ENCODE measurements at regions not wholly inside any gene's neighbourhood (a gene's known extent, or its start where the extent isn't known, plus 50 kb on each side); places are given as distances from the start of the nearest gene placed in this dataset.

DNA sequence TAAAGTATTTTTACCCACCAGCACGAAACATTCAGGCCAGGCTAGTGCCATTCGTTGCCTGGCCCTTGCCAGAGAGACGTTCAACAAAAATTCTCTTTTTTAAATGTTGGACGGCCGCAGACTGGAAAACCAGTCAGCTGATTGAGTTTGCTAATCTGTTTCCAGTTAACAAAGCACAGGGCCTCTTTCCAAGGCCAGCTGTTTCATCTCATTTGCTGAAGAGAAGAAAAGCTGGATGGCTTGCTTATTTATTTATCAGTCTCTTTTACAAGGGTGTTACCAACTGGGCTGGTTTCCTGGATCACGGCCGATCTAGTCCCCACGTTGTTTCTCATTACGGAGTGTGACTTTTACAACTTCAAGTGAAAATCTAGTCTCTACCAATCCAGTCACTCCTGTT, 418.7 kb upstream of the DYNLRB2 start:
- no peak overlapping the region for H3K4me3 Mint-ChIP-seq (ENCODE audit: unreplicated experiment)
- no peak overlapping the region for H3K27ac Mint-ChIP-seq (ENCODE audit: unreplicated experiment)
- TF ChIP-seq, protein P1, sequence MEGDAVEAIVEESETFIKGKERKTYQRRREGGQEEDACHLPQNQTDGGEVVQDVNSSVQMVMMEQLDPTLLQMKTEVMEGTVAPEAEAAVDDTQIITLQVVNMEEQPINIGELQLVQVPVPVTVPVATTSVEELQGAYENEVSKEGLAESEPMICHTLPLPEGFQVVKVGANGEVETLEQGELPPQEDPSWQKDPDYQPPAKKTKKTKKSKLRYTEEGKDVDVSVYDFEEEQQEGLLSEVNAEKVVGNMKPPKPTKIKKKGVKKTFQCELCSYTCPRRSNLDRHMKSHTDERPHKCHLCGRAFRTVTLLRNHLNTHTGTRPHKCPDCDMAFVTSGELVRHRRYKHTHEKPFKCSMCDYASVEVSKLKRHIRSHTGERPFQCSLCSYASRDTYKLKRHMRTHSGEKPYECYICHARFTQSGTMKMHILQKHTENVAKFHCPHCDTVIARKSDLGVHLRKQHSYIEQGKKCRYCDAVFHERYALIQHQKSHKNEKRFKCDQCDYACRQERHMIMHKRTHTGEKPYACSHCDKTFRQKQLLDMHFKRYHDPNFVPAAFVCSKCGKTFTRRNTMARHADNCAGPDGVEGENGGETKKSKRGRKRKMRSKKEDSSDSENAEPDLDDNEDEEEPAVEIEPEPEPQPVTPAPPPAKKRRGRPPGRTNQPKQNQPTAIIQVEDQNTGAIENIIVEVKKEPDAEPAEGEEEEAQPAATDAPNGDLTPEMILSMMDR (IDR thresholded peaks at IDR 0.05) = no peak
- H3K9me3 Mint-ChIP-seq (ENCODE audit: unreplicated experiment) = no peaks in the 10 kb centered on the region
- H3K27me3 Mint-ChIP-seq (ENCODE audit: unreplicated experiment) = peaks cover 4% of the 10 kb centered on the region
- DNase-seq (ENCODE audit: extremely low spot score, unreplicated experiment) = no peak
- no peaks in the 10 kb centered on the region for H3K36me3 Mint-ChIP-seq (ENCODE audit: unreplicated experiment)
- H3K4me1 Mint-ChIP-seq (ENCODE audit: unreplicated experiment) = peaks cover 11% of the 10 kb centered on the region

DNA sequence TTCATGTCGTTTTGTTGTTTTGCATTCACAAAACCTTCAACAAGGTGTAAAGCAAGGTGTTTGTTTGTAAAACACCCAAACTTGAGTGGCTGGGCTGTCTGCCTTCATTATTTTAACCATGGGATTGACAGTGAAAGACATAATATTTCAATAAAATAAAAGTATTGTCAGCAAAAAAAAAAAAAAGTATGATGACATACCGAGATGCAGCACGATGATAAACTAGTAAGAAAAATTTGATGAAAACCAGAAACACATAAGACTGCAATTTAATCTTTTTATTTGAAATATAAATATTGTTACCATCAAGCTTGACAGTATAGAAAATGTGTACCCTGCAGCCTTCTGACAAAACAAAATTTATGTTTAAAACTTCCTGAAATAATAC, 419.3 kb upstream of the DYNLRB2 start:
- Mint-ChIP-seq H3K36me3 (ENCODE audit: unreplicated experiment) (no peaks in the 10 kb centered on the region), H3K27me3 (ENCODE audit: unreplicated experiment) (peaks cover 4% of the 10 kb centered on the region)

DNA sequence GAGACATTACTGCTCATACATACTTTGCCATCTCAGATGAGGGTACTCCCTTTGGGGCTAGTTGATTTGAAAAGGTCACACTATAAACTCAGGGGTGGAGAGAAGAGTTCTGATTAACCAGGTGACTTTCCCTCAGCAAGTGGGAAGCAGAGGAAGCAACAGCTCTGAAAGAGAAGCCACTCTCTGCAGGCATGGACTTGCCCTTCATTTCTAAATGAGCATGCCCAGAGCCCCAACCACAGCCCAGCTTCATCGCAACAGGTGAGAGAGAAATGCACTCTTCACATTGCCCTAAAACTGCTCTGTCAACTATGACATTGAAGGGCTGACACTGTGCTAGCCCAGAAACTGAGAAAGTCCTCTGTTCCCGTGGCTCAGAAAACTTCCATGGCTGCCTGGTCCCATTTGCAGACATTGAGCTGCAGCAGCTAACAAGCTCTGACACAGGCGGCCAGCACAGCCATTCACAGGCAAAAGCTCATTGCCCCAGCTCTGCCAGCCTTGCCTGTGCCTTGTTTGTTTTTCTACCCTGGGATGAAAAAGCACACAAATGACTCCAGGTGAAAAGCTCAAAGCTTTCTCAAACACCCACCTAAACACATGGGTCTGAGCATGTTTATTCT, 419.8 kb upstream of the DYNLRB2 start:
- Mint-ChIP-seq H3K27me3 (ENCODE audit: unreplicated experiment) (peaks cover 4% of the 10 kb centered on the region), H3K4me1 (ENCODE audit: unreplicated experiment) (peaks cover 11% of the 10 kb centered on the region), H3K36me3 (ENCODE audit: unreplicated experiment) (no peaks in the 10 kb centered on the region), H3K4me3 (ENCODE audit: unreplicated experiment) (no peak overlapping the region), H3K9me3 (ENCODE audit: unreplicated experiment) (no peaks in the 10 kb centered on the region), H3K27ac (ENCODE audit: unreplicated experiment) (no peak overlapping the region)
- TF ChIP-seq, protein P1 (IDR thresholded peaks at IDR 0.05) = no peak
- no peak for DNase-seq (ENCODE audit: extremely low spot score, unreplicated experiment)

More for the DNA sequence above, 419.3 kb upstream of the DYNLRB2 start:
- TF ChIP-seq, protein P1 (IDR thresholded peaks at IDR 0.05) = no peak
- no peaks in the 10 kb centered on the region for H3K9me3 Mint-ChIP-seq (ENCODE audit: unreplicated experiment)
- no peak for DNase-seq (ENCODE audit: extremely low spot score, unreplicated experiment)
- H3K27ac Mint-ChIP-seq (ENCODE audit: unreplicated experiment) = no peak overlapping the region
- H3K4me1 Mint-ChIP-seq (ENCODE audit: unreplicated experiment) = peaks cover 11% of the 10 kb centered on the region
- H3K4me3 Mint-ChIP-seq (ENCODE audit: unreplicated experiment) = no peak overlapping the region

DNA sequence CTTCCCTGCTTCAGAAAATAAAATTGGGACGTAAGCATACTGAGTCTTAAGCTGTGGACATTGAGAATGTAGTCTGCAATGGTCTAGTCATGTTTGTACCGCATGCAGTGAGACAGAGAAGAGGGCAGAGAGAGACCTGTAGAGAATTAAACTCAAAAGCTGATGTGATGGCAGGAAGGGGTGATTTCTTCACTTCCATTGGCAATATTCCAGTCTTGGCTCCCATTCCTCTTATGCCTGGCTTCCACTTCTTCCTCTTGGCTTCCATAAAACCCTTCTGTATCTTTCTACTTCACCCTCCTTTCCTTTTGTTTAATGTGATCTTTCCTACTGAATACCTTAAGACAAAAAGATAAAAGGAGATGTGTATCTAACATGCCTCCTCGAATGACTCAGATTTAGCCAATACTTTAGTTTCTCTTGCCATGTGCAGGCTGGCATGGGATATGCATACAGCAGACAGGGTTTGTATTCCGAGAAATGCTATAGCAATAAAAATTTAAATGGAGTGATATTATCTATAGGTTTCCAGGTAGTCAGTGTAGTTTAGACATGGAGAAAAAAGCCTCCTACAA, 423.1 kb upstream of the DYNLRB2 start:
- Mint-ChIP-seq H3K9me3 (ENCODE audit: unreplicated experiment) (no peaks in the 10 kb centered on the region), H3K4me3 (ENCODE audit: unreplicated experiment) (no peak overlapping the region), H3K27ac (ENCODE audit: unreplicated experiment) (no peak overlapping the region), H3K27me3 (ENCODE audit: unreplicated experiment) (peaks cover 4% of the 10 kb centered on the region), H3K4me1 (ENCODE audit: unreplicated experiment) (peaks cover 7% of the 10 kb centered on the region), H3K36me3 (ENCODE audit: unreplicated experiment) (no peaks in the 10 kb centered on the region)
- TF ChIP-seq, protein P1 (IDR thresholded peaks at IDR 0.05) = no peak
- no peak for DNase-seq (ENCODE audit: extremely low spot score, unreplicated experiment)

DNA sequence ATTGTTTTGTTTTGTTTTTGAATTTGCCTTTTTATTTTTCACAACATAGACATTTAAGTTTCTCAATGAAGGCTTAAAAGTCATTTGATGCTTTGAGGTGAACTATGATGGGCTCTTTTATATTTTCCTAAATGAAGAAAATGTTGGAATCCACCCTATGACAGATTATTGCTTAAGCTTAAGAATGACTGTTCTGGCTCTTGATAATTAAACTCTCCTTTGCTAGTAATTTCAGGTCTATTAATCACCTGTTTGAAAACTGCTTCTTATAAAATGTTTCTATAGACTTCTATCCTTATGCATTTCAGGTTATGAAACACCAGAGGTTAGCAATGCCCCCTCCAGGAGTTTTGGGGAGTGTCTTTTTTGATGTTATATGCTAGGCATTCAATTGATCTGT, 424.1 kb upstream of the DYNLRB2 start:
- no peaks in the 10 kb centered on the region for H3K9me3 Mint-ChIP-seq (ENCODE audit: unreplicated experiment)
- H3K4me1 Mint-ChIP-seq (ENCODE audit: unreplicated experiment) = peaks cover under 1% of the 10 kb centered on the region
- TF ChIP-seq, protein P1 (IDR thresholded peaks at IDR 0.05) = no peak
- no peaks in the 10 kb centered on the region for H3K36me3 Mint-ChIP-seq (ENCODE audit: unreplicated experiment)
- no peak overlapping the region for H3K27ac Mint-ChIP-seq (ENCODE audit: unreplicated experiment)
- DNase-seq (ENCODE audit: extremely low spot score, unreplicated experiment) = no peak
- H3K4me3 Mint-ChIP-seq (ENCODE audit: unreplicated experiment) = no peak overlapping the region
- peaks cover 4% of the 10 kb centered on the region for H3K27me3 Mint-ChIP-seq (ENCODE audit: unreplicated experiment)

All from osteocyte (in vitro differentiated cells).